ENCODE measurements at regions not wholly inside any gene's neighbourhood (a gene's known extent, or its start where the extent isn't known, plus 50 kb on each side); places are given as distances from the start of the nearest gene placed in this dataset.

DNA sequence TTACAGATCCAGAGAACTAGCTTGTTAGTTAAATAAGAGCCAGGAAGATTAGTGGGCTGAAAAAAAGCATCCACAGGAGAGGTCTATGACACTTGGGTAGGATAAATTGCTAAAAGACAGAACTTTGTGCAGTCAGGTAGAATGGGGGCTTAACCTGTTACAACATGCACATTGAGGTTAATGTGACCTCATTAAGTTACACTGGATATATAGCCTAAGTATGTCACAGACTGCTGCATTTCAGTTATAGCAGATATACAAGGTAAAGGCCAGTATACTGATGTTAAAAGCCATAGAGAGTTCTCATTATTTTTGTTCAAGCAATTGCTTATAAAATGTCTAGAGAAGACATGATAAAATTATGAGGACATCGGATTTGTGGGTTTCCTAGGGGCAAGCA is 1179.9 kb upstream of the PCDH9 start:
- no peak for FAIRE-seq
- Histone ChIP-seq H2BK120ac (replicated peaks; ENCODE audit: low read depth, low read length) (no peak overlapping the region), H4K8ac (ENCODE audit: extremely low read depth, insufficient read depth, low read length) (no peak overlapping the region), H3K9ac (replicated peaks in 1 of 4; ENCODE audit: extremely low read depth in 1 of 4, low read depth in 3 of 4, low read length in 3 of 4) (no peak overlapping the region), H3K79me2 (ENCODE audit: control insufficient read depth in 1 of 2, insufficient read depth in 2 of 2, low read length in 2 of 2) (no peaks in the 10 kb centered on the region), H3K79me1 (ENCODE audit: low read depth, low read length) (no peaks in the 10 kb centered on the region), H3K9me3 (ENCODE audit: insufficient read depth in 2 of 2, low read depth in 1 of 2, low read length in 1 of 2) (peaks cover 9% of the 10 kb centered on the region in 2 experiments; a peak in 3 of 4 replicates), H3K27me3 (replicated peaks in 1 of 4; ENCODE audit: control insufficient read depth in 3 of 4, extremely low read depth in 1 of 4, insufficient read depth in 3 of 4, low read length in 3 of 4) (no peaks in the 10 kb centered on the region), H3K23me2 (ENCODE audit: low read depth, low read length) (no peaks in the 10 kb centered on the region), H4K5ac (ENCODE audit: insufficient read length, low read depth, low read length) (no peak overlapping the region), H3K36me3 (ENCODE audit: control insufficient read depth in 2 of 4, insufficient read depth in 4 of 4, low read length in 3 of 4) (no peaks in the 10 kb centered on the region; a peak in 1 of 8 replicates), H3K56ac (replicated peaks; ENCODE audit: insufficient read length, low read depth, low read length) (no peak overlapping the region), H2BK15ac (ENCODE audit: low read length) (no peak overlapping the region), H2BK12ac (ENCODE audit: low read depth, low read length) (no peak overlapping the region), H3K4ac (replicated peaks; ENCODE audit: insufficient read length, low read depth, low read length) (no peak overlapping the region), H3K14ac (ENCODE audit: insufficient read length) (no peak overlapping the region), H4K20me1 (replicated peaks in 1 of 2; ENCODE audit: control insufficient read depth in 1 of 2, insufficient read depth in 2 of 2, low read length in 2 of 2) (no peaks in the 10 kb centered on the region), H3K27ac (ENCODE audit: low read depth, low read length) (no peak overlapping the region), H4K91ac (replicated peaks; ENCODE audit: insufficient read length, low read length) (no peak overlapping the region), H3K4me3 (ENCODE audit: extremely low read depth in 1 of 4, insufficient read depth in 2 of 4, low read depth in 3 of 4, low read length in 4 of 4) (no peak overlapping the region), H3K4me1 (replicated peaks in 1 of 4; ENCODE audit: control insufficient read depth in 3 of 4, insufficient read depth in 4 of 4, low read length in 3 of 4) (no peaks in the 10 kb centered on the region), H2AFZ (ENCODE audit: low read length) (no peak overlapping the region), H3K4me2 (ENCODE audit: insufficient read depth in 1 of 2, low read depth in 2 of 2, low read length in 2 of 2) (no peak overlapping the region), H2BK20ac (ENCODE audit: low read length) (no peak overlapping the region), H3K23ac (ENCODE audit: insufficient read length) (no peak overlapping the region), H2BK5ac (ENCODE audit: low read depth, low read length) (no peak overlapping the region), H2AK5ac (ENCODE audit: low read depth, low read length) (no peak overlapping the region), H3K18ac (ENCODE audit: extremely low read depth, low read length) (no peak overlapping the region)
- POLR2A ChIA-PET (ENCODE audit: partially characterized antibody): no interaction called here
- TF ChIP-seq PHF8 (conservative IDR thresholded peaks at IDR 0.05; ENCODE audit: low read depth, low read length): no peak
- TF ChIP-seq, protein P1, sequence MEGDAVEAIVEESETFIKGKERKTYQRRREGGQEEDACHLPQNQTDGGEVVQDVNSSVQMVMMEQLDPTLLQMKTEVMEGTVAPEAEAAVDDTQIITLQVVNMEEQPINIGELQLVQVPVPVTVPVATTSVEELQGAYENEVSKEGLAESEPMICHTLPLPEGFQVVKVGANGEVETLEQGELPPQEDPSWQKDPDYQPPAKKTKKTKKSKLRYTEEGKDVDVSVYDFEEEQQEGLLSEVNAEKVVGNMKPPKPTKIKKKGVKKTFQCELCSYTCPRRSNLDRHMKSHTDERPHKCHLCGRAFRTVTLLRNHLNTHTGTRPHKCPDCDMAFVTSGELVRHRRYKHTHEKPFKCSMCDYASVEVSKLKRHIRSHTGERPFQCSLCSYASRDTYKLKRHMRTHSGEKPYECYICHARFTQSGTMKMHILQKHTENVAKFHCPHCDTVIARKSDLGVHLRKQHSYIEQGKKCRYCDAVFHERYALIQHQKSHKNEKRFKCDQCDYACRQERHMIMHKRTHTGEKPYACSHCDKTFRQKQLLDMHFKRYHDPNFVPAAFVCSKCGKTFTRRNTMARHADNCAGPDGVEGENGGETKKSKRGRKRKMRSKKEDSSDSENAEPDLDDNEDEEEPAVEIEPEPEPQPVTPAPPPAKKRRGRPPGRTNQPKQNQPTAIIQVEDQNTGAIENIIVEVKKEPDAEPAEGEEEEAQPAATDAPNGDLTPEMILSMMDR (IDR thresholded peaks at IDR 0.05; ENCODE audit: control extremely low read depth in 1 of 3, insufficient read depth in 1 of 3, low read depth in 1 of 3, low read length in 3 of 3): no peak
- no peak for TF ChIP-seq SP1 (IDR thresholded peaks at IDR 0.05; ENCODE audit: low read depth, low read length)
- no peak for TF ChIP-seq GABPA (IDR thresholded peaks at IDR 0.05; ENCODE audit: borderline replicate concordance, insufficient read depth, low read length)
- TF ChIP-seq KDM1A (IDR thresholded peaks at IDR 0.05; ENCODE audit: borderline replicate concordance, low read length): no peak
- no peak for TF ChIP-seq HDAC6 (IDR thresholded peaks at IDR 0.05; ENCODE audit: low read depth, low read length)
- DNase-seq (ENCODE audit: low read depth in 1 of 2, low spot score in 2 of 2): no peak
- 96% methylated on average over 1 of the region's 1 CpG; no CpG with 5 or more reads in 1 of the 2 experiments for WGBS, 2 experiments (ENCODE audit: extremely low coverage in 1 of 2, insufficient coverage in 1 of 2, insufficient read length in 1 of 2, insufficient replicate concordance in 2 of 2, low coverage in 1 of 2, low lambda C conversion rate in 2 of 2, missing lambda C conversion rate in 1 of 2)
- CTCF ChIA-PET (ENCODE audit: partially characterized antibody): no interaction called here

All from H1 (cell line).